ENCODE measurements at regions not wholly inside any gene's neighbourhood (a gene's known extent, or its start where the extent isn't known, plus 50 kb on each side); places are given as distances from the start of the nearest gene placed in this dataset.

DNA sequence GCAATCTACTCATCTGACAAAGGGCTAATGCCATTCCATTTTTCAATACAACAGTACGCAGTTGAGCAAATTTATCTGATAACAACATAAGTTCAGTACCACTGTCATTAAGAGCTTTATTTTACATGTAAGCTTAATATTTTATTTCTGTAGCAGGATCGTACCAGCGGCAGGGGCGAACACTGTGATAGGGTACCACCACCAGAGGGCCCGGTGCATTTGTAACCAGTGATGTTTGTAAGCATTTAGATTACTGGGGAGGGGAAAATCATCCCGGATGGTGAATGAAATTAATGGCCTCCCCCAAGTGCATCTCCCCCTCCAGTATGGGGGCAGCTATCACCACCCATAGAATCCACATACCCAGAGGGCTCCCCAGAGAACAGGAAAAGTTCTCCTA lies 179.0 kb downstream of the ADGRA3 start:
- no peak for DNase-seq (ENCODE audit: low read depth in 2 of 2)

- DNase-seq (ENCODE audit: low read depth in 2 of 2) = no peak
These were observed 181.7 kb downstream of the ADGRA3 start for GRCh38 chr4:22334155-22334554.

- DNase-seq (ENCODE audit: low read depth in 2 of 2) = no peak
These were observed 191.4 kb downstream of the ADGRA3 start for GRCh38 chr4:22324422-22324821.

GRCh38 chr4:22323691-22324090 lies 192.2 kb downstream of the ADGRA3 start:
- no peak for DNase-seq (ENCODE audit: low read depth in 2 of 2)

DNA sequence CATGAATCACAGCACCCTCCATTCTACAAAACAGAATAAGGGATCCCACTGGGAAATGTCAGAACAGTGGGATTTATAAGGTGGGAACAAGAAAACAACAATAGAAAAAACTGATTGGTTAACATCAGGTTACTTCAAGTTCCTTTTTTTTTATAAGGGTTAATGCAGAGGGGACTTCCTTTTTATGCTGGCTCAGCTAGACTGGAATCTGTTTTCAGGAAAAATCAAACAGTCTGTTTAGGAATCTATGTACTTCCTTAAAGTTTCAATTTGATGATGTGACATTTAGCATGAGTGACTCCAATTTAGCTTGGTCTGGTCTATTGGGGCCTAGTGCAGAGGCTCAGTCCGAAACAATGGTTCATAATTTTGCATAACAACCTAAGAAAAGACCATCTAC lies 192.9 kb downstream of the ADGRA3 start:
- no peak for DNase-seq (ENCODE audit: low read depth in 2 of 2)

DNA sequence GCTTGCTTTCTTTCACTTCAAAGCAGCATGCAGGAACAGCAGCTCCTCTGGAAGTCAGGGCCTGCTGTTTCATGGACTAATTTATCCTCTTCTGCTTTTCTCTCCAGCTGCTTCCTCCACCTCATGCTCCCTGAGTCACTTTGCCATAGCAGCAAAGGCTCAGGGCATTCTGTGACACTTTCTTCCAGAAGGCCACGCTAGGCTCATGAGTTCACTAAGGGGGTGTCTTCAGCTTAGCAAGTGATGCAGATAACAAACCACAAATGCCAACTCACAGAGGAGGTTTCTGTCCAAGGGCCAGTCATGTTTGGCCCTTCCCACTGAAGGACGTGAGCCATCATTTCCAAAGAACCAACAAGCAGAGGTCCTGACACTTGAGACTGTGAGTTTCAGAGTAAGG lies 200.2 kb downstream of the ADGRA3 start:
- no peak for DNase-seq (ENCODE audit: low read depth in 2 of 2)

- DNase-seq (ENCODE audit: low read depth in 2 of 2) = no peak
These were observed 201.9 kb downstream of the ADGRA3 start for GRCh38 chr4:22313976-22314375.

- DNase-seq (ENCODE audit: low read depth in 2 of 2) = no peak
These were observed 203.8 kb downstream of the ADGRA3 start for GRCh38 chr4:22312113-22312512.

GRCh38 chr4:22301253-22301652 lies 214.6 kb downstream of the ADGRA3 start:
- DNase-seq (ENCODE audit: low read depth in 2 of 2) = no peak

GRCh38 chr4:22299678-22300077 lies 216.2 kb downstream of the ADGRA3 start:
- no peak for DNase-seq (ENCODE audit: low read depth in 2 of 2)

GRCh38 chr4:22287631-22288030 lies 228.2 kb downstream of the ADGRA3 start:
- no peak for DNase-seq (ENCODE audit: low read depth in 2 of 2)

DNA sequence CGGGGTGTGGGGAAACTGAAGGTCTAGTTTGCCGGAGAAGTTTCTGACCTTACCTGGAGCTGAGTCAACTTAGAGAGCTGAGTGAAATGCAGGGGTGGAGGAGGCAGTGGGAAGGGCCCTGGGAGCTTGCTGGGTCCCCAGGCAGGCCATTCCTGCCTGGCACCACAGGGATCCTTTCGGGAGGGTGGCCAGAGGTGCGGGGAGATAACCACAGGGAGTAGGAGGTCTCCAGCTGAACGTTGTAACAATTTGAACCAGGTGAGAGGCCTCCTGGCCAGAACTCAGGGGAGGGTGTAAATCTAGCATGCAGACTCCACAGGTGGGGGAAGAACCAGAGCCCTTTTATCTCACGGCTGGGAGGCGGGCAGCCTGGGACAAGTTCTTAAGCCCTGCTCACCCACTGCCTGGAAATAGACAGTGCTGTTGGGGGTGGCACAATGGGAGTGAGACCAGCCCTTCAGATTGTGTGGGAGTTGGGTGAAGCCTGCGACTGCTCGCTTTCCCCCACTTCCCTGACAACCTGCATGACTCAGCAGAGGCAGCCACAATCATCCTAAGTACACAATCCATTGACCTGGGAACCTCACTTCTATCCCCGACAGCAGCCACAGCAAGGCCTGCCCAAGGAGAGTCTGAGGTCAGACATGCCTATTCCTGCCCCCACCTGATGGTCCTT lies 247.4 kb downstream of the ADGRA3 start:
- no peak for DNase-seq (ENCODE audit: low read depth in 2 of 2)

DNA sequence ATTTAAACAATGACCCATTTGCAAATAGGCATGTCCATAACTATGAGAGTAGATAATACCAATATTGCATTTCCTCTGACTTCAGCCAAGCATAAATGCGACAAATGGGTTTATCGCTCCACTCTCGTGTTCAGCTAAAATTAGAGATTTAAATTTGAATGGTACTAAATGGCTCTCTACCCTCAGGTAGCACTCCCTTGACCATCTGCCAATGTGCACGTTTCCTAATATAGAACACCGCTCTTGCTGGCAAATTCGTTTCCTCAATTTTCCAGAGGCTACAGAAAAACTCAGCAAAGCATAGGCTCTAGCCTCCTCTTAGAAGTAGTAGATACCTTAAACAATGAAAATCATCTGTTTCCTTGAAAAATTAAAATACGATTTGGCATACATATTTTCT lies 251.6 kb downstream of the ADGRA3 start:
- no peak for DNase-seq (ENCODE audit: low read depth in 2 of 2)

DNA sequence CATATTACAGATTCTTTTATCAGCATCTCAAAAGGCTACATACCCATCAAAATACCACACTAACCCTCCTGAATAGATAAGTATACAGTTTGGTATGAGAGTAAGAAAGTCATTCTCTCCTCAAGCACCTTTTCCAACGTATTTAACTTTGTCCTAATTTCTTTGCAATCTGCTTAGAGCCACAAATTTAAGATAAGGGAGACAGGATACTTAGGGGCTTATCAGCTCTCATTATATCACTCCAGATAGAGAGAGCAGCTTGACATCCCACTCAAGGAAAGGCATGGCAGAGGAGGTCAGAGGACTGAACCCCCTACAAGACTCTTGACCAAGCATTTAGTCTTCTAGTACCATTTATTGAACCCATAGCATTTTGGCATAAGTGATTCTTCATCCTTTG lies 262.4 kb downstream of the ADGRA3 start:
- DNase-seq (ENCODE audit: low read depth in 2 of 2) = no peak

DNA sequence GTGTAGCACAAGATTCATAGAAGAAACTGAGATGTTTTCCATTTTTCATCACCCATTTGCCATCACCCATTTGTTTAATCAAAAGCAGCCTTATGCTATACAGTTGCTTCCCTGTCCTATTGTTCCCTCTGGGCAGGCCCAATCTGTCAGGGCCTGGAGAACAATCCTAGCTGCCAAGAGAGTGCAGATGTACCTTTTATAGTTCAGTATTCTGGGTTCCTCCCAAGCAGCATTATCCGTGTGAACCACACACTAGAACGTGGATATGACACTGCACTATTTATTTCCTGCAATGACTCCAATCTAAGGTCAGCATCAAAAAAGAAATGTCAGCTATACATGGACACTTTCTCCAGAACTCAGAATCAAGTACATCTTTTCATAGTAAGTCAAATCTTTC lies 269.0 kb downstream of the ADGRA3 start:
- DNase-seq (ENCODE audit: low read depth in 2 of 2) = no peak

DNA sequence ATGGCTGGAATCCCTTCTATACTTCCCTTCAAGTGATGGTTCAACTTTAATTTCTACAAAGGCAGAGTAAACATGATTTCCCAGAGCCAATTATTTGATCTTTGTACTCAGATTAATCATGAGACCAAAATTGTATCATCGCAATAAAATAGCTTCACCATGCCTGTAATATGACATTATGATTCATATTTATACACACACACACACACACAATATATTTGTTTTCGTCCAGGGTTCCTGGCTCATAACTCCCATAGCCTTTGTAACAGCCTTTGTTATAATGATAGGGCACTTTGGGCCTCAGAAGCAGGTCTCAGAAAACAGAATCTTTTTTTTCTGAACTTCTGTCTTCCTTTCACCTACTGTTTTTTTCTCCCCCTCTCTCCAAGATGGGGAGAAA lies 270.6 kb downstream of the ADGRA3 start:
- no peak for DNase-seq (ENCODE audit: low read depth in 2 of 2)

- no peak for DNase-seq (ENCODE audit: low read depth in 2 of 2)
These were observed 274.5 kb downstream of the ADGRA3 start for GRCh38 chr4:22241415-22241814.

- no peak for DNase-seq (ENCODE audit: low read depth in 2 of 2)
These were observed 275.1 kb downstream of the ADGRA3 start for GRCh38 chr4:22240814-22241213.

DNA sequence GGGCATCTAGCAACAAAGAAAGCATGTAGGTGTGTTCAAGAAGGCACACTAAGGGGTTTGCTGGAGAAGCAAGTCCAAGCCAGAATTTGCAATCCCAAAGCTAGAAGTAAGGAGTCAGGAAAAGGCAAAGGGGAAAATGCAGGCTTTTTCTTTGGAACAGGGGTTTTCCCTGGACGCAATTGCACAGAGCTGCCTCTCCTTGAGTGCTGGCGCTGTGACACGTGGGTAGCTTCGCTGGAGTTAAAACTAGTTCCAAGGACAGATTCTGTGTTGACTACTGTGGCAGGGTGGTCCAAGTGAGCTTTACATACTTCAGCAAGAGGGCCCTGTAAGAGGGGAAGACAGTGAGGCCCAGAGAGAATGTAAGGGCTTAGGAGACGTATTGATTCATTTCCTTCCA lies 277.1 kb downstream of the ADGRA3 start:
- DNase-seq (ENCODE audit: low read depth in 2 of 2) = no peak

DNA sequence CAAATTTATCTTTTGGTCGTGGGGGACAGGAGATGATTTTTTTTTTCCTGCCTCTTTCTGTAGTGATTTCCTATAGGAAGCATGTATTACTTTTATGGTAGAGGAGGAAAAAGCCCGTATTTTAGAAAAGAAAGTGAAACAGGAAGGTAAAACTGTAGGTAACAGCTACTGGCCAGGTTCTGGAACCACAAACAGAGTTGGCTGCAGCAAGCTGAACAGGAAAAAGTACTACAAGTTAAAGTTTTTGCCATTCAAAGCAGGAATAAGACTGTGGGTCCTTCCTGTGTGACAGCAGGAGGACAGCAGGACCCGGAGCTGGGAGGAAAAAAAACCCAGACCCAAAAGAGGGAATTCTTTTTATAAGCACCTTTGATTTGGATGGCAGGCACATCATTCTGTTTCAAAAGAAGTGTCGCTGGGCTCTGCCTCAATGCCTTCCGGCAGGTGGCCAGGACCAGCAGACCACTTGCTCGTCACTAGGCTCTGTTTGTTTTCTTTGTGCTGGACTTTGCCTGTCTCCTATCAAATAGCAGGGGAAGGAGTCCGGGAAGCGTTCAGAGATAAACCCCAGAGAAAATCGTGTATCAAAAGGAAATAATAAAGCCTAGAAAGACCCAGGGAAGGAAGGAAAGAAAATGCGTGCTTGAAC lies 277.9 kb downstream of the ADGRA3 start:
- DNase-seq (ENCODE audit: low read depth in 2 of 2) = no peak

DNA sequence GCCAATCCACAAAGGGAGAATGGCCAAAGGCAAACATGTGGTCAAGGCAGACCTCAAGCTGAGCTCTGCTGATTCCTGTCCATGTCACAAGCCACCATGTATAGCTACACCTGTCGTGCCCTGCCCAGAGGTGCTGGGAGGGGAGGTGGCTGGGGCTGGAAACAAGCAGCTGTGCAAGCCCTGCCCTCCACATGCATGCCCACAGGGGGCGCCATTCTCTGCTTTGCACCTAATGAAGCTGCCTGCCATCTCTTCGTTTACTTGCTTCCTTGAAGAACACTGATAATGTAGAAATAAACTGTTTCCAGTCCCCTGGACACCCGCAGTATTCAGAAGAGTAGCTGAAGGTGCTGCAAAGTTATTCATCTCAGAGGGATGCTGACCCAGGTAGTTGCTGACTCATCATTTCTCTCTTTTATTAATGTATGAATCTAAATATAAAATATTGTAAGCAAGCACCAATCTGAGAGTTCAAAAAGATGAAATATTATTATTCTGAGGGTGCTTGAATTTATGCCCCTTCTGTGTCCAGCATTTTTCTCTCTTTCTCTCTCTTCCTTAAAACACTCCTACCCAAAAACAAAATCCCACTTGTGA lies 278.6 kb downstream of the ADGRA3 start:
- peak in 1 of 2 donors; percentile 11 for DNase-seq (ENCODE audit: low read depth in 2 of 2)

GRCh38 chr4:22235698-22236097 lies 280.2 kb downstream of the ADGRA3 start:
- no peak for DNase-seq (ENCODE audit: low read depth in 2 of 2)

DNA sequence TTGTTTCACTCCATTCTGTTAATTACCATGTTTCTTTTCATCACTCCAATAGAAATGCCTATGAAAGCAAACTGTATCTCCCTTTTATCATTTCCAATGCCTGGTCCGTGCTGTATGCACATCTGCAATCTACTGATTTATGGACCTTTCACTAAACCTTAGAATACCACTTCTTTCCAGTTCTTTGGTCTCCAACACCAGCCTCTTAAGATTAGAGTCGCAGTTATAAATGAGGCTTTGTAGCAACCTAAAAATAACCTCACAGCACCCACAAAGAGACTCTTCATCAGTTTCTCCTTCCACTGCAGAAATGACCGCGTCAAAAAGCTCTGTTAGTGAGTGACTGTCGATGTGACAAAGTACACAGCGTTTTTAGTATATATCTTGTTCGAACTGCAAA lies 282.6 kb downstream of the ADGRA3 start:
- DNase-seq (ENCODE audit: low read depth in 2 of 2) = no peak
